ENCODE measurements at regions not wholly inside any gene's neighbourhood (a gene's known extent, or its start where the extent isn't known, plus 50 kb on each side); places are given as distances from the start of the nearest gene placed in this dataset.

DNA sequence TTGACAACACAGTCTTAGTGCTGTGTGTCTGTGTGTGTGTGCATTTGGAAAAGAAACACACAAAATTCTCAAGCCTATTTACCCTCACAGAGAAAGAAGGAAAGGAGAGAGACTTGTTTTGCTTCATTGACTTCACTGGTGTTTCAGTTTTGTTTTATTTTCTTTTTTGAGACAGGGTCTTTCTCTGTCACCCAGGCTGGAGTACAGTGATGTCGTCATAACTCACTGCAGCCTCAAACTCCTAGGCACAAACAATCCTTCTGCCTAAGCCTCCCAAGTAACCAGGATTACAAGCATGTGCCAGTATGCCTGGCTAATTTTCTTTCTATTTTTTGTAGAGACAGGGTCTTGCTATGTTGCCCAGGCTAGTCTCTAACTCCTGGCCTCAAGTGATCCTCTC, 636.9 kb downstream of the TAFA4 start:
- no peak for DNase-seq

DNA sequence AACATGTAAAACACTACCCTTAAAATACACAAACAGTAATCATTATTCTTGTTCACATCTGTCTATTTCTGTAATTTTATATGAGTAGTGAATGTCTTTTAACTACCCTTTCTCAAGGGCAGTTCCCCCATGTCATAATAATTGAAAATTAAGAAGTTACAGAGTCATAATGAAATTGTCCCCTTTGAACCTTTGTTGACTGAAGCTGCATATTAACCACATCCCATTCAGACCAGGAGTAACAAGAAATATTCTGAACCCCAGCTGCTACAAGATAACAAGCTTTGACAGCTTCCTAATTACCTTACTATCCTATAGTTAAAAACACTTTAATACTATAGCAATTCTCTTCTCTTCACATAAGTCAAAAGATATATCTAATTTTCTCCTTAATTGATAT, 635.9 kb upstream of the SUCLG2 start:
- no peak for DNase-seq

DNA sequence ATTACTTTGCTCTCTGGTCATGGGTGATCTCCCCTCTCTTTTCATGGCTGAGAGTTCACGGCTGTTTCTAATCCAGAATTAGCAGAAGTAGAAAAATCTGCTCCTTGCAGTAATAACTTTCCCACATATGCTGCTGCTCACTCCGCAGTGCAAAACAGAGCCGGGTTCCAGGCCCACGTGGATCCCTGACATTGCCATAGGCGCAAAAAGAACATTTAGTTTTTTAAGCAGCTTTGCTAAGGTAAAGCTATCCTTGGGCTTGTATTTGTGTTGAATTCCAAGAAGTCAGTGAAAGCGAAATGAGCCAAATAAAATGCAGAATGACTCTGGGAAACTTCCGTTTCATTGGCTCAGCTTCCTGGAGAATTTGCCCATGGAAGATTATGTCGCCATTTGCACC, 633.7 kb upstream of the SUCLG2 start:
- no peak for DNase-seq

DNA sequence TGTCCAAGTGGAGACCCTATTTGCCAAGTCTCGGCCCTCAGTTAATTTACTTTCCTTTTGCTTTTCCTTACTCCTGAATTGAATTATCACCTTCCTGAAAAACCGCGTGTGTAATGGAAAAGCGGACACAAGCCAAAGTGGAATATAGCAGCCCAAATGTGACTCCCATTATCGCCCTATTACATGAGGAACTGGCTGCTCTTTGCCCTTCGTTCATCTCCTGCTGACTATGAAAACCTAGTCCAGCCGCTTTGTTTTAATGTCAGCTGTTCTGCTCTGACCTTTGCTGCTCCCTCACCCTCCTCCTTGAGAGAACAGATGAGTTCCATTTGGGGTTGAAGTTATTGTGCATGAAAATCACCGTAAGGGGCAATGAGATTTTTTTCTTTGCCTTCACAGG, 632.7 kb upstream of the SUCLG2 start:
- no peak for DNase-seq

DNA sequence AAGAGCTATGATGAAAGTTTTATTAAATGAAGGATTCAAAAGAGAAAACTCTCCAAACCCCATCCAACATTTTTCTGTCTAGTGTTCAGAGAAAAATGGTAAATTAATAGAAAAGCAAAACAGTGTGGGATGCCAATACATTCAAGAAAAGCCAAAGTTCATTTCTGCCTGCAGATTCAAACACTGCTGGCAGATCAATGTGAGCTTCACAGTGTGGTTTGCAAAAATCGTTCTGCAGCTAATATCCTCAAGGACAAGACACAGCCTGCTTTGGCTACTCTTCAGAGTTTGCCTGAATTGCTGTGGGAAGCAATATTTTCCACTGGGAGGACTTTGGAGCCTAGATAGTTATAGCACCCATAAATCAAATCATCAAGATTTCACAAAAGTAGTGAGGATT, 619.9 kb upstream of the SUCLG2 start:
- no peak for DNase-seq

DNA sequence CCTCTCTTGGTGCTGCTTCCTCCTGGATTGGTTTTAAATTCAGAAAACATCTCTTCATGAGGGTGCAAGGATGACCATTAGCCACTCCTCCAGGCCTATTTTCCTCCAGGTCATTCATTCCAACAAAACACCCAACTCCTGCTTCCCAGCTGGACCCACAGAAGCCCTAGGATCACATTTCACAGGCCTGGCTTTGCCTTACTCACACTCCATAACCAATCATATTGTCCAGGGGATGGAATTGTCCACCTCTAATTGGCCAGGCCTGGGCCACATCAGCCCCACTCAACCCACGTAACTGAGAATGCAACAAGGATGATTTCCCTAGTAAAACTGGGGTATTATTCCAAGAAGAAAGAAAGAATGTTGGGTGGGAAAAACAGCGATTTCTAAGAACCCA, 616.7 kb upstream of the SUCLG2 start:
- no peak for DNase-seq

DNA sequence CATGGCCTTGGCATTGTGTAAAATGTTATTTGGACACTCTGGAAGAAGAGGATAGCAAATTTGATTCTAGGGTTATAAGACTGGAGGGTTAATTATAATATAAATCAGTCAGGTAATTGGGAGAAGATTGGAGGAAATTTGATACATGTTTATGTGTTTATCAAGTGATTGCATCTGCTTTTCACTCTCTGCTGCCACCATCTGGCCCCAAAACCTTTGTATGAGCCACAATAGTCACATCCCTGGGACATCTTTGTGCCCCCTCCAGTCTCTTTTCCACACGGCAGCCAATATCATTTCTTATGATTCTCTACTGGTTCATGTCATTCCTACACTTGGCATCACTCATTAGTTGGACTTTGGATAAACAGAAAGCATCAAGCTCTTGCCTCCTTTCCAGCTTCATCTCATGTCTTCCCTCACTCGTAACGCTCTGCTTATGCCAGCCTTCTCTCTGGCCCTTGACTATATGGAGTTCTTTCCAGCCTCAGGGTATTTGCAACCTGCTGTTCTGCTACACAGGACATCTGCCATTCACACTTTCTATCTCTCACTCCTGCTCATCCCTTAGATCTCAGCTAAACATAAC, 602.3 kb upstream of the SUCLG2 start:
- DNase-seq, result no peak

DNA sequence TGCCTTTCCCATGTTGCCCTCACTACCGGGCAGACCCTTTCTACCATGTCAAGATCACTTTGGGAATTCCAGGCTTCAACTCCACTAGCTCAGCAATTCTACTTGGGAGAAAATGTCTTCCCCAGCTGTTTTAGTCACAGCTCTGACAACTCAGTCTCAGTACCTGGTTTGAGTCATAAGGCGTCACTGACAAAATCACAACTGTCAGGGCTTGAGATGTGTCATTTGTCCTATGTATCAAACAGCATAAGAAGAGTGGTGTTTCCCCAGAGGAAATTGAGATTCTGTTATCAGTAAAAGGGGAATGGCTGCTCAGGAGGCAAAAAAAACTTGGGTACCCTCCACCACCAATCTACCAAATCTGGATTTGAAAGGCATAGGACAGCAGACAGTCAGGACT, 594.9 kb upstream of the SUCLG2 start:
- no peak for DNase-seq

DNA sequence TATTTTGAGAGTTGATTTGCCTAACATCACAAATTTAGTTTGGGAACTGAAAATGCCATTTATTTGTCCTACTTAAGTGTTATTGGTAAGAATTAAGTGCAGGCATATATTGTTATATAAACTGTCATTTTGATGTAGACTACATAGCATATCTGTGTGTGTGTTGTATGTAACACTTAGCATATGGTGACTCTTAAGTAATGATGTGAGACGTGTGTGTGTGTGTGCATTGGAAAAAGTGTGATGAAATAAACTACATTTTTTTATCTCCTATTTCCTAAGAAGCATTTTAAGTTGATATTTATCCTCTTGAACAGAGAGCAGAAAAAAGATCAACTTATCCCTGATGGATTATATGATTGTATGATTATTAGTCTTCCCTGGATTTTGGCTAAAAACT, 588.2 kb upstream of the SUCLG2 start:
- DNase-seq, result no peak

DNA sequence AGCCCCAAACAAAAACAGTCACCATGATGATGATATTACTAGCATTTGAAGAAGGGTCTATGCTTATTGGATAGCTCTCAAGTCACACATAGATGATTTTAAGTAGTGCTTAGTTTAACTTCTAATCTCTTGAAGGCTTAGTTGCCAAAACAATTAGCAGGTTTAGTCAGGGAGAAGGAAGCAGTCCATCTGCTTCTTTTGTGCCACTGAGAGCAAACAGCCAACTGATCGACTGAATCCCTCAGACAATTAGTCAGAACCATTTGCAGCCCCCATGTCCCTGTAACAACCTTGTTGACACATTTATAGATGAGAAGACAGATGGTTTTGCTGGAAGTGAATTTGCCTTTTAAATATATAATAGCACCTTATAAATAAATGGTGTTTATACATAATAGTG, 585.1 kb upstream of the SUCLG2 start:
- no peak for DNase-seq

DNA sequence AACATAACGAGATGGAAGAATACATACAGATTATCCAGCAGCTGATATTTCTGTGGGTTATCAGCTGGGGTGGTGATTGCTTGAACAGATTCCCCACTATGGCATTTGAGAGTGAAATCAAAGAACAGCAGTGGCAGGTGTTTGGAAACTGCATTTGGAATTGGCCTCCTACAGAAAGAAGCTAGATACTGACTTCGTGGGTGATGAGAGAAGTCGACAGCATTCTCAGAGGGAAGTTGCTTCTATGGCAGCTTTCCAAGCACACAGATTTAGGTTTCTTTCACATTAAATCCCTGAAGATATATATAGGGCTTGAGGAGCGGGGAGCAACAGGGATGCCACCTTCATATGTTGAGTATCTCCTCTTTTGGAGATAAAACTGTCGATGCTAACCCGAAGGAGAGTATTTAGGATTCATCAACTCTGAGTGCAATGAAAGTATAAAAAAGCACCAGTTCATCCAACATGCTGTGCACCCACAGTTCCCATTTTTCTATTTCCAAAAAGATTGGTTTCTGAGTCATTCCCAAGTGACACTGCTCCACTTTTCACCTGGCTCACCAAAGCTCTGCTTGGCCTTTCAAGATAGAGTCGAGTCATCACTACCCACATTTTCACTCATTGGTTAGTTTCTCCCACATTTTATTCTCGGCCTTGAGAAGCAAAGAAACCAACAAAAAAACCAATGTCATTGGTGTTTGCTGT, 579.8 kb upstream of the SUCLG2 start:
- no peak for DNase-seq

DNA sequence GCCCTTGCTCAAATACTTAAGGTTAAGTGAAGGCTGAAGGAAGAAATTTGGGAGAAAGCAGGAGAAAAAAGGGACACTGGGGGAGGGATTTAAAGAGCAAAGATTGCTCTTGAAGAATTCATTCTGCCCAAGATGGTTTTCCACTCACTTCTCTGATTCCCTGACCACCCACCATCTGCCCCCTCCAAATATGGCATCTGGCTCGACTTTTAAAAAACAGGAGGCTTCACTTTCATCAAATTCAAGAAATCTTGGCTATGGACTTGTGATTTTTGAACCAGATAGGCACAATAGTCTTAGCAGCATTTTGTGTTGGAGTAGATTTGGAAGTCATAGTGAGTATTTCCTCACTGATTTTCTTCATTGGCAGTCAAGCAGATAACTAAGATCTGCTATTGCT, 574.4 kb upstream of the SUCLG2 start:
- no peak for DNase-seq

DNA sequence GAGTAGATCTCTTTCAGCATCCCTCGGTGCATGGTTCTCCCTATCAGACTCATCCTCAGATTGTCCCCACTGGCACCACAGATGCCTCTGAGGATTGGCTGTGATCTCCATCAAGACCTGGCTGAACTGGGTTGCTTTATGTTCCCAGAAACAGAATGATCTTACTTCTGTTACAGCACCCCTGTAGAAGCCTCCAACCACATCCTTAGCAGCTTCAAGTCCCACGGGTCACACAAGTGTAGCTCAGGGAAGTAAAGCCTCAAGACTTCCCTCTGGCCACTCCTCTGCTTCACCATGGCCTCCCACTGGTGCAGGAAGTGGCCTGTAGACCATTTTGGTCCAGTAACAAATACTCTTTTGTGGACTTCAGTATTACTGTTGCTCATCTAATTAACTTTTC, 566.4 kb upstream of the SUCLG2 start:
- no peak for DNase-seq

DNA sequence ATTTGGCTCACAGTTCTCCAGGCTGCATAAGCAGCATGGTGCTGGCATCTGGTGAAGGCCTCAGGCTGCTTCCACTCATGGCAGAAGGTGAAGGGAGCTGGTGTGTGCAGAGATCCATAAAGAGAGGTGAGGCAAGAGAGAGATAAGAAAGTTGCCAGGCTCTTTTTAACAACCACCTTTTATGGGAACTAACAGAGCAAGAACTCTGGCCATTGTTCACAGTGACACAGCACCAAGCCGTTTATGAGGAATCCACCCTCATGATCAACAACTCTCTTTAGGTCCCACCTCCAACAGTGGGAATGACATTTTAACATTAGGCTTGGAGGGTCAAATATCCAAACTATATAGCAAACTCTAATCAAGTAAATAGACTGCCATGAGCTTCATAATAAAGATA, 557.2 kb upstream of the SUCLG2 start:
- no peak for DNase-seq

DNA sequence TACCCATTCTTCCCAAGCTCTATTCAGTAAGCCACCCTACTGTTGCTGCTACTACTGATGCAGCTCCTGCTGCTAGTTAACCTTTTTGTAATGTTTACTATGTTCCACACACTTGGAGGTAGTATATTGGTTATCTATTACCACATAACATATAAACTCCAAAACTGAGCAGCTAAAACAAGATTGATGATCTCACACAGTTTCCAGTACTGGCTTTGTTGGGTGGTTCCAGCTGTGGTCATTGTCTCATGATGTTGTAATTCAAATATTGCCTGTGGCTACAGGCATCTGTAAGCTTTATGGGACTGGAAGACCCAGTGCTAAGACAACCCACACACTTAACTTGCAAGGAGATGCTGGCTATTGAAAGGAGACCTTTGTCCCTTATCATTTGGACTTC, 556.2 kb upstream of the SUCLG2 start:
- no peak for DNase-seq

DNA sequence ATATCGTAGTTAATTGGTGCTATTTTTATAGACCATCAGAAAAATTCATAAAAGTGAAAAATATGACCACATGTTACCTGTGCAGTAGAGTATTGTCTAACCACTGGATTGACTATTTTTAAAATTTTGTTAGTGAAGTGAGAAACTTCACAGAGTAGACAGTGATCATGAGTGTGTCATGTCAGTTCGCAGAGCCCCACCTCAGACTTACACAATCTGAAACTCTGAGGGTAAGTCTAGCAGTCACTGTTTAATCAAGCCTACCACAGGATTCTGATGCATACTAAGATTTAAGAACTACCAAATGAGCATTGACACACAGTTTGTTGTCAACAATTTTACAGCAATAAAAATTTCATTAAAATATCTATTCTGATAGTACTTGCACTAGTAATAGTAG, 552.9 kb upstream of the SUCLG2 start:
- DNase-seq, result no peak

DNA sequence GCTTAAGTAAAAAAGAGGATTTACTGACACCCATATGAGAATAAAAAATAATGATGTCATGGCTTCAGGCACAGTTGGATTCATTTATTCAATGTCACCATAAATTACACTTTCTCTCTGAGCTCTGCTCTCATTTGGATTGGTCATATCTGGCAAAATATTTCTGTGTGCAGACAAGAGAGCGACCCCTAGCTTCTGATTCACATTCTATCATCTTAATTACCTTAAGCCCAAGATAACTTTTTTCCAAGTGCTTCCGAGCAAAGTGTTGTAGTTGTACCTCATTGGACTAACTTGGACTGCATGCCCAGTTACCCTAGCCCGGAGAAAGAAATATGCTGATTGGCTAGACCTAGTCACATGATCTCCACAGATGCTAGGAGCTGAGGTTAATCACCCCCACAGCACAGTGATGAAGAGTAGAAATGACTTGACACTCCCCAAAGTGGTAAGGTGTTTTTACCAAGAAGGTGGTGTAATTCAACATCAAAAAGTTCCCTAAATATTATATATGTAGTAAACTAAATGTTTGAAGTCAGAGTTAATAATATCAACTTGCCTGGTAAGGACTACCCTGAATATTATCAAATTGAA, 552.2 kb upstream of the SUCLG2 start:
- DNase-seq, result no peak

DNA sequence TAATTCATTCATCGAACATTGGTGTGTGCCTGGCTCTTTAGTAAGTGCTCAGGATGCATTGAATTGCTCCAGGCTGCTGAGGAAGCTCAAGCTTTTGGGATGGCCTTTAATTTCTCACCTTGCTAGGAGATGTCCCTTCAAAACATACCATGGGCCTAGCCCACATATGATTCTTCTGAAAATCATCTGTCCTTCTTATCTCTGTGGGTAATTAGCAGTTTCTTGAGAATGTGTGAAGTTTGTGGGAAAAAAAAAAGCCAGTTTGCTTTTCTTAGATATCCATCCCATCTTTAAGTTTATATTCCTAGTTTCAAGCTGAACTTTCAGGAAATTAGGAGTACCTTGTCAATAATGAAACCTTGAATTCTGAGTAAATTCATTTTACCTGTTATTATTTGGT, 532.3 kb upstream of the SUCLG2 start:
- DNase-seq, result no peak

DNA sequence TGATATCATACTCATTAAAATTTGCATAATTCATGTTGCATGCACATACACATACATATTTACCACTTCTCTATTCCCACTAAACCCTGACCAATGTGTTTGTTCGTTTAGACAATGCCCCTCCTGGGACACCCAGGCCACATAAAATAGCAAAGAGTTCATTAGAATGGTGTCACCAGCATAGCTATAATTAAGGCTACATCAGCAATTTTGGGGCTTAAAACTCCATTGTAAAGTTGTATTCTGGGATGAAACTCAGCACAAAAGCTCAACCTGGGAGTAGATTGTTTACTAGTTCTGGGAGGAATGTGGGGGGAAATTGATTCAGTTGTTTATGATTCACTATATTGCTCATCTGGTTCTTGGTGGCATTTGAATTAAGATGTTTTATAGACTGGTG, 522.2 kb upstream of the SUCLG2 start:
- no peak for DNase-seq

DNA sequence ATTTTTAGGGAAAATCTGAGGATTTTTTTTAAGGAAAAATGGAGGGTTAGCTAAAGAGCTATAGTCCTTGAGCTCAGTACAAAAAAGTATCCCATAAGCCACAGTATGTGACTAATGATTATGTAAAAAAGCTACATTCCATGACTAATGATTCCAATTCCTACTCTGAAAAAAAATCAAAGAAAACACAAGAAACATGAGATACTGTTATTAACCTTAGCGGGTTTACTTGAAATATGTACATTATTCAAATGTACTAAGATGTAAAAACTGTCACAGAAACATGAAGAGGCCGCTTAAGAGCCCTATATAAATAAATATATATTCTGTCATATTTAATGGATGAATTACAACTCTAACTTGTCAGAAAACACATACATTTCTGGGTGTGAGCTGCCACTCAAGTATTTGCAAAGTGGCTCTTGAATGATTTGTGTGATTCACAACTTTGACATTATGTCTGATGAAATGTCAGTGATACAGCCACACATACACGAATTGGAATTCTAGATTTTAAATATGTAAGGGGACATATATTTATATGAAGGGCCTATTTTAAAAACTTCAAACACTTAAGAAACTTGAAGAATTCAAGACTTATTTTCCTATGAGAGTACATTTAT, 518.7 kb upstream of the SUCLG2 start:
- no peak for DNase-seq

DNA sequence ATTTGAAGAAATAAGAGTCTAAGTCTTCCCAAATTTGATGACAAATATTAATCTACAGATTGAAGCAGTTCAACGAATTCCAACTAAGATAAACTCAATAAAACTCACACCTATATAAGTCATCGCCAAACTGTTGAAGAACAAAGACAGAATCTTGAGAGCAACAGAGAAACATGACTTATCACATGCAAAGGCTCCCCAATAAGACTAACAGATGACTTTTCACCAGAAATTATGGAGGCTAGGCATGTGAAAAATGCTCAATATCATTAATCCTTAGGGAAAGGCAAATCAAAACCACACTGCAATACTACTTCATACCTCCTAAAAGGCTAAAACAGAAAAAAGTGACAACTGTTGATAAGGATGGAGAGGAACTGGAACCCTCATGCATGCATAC, 517.6 kb upstream of the SUCLG2 start:
- DNase-seq, result no peak

DNA sequence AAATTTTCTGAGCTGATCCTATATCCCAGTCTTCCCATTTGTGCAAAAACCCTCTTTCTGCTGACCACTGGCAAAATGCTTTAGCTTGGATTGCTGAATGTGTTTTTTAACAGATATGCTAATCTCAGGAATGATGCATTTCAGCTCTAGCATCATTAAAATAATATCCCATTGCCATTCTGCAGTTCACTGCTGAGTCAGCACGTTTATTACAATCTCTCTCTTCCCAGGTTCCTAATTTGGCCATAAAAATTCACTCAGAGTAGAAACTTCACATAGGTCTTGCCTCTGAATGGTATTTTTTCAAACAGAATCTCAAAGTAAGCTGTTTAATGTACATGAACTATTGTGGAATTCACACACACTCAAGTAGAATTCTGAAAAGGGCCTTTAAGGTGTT, 509.6 kb upstream of the SUCLG2 start:
- no peak for DNase-seq

DNA sequence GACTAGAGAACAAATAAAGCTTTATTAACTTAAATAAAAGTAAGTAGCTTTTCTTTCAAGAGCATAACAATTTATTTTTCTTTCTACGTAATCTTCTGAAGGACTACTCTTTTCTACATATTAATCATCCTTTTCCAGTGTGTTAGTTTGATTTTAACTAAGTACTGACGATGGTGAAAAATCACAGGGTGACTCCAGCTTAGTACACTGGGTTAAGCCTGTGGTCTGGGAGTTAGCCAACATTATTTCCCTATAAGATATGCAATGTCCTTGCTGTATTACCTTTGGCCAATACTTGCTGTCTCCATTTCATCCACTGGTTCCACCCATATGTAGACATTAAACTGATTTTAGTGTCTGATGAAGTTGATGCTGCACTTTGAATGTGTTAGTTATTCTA, 508.6 kb upstream of the SUCLG2 start:
- DNase-seq, result no peak

DNA sequence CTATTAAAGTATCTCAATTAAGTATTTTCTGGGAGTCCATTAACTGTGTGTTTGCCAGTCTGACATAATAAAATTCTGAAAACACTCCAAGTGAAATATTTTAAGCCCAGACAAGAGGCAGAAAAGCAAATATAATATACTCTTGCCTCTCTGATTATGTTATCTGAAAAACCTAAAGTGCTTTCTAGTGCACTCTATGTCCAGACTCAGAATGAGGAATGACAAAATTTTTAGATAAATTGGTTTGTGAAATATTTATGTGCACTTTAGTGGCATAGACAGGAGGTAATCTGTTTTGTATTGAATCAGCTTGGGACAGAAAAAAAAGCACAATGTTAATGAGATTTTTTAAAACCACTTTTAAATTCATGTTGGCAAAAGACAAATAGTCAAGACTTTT, 508.2 kb upstream of the SUCLG2 start:
- DNase-seq, result no peak

DNA sequence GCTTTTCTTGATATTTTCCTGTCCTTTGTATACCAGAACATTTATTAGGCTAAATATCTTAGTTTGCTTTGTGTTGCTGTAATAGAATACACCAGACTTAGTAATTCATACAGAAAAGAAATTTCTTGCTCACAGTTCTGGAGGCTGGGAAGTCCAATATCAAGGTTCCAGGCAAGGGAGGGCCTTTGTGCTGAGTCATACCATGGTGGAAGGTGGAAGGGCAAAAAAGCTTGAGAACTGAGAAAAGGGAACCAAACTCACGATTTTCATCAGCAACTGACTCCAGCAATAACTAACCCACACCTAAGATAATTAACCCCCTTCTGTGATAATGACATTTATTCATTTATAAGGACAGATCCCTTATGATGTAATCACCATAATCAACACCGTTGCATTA, 496.9 kb upstream of the SUCLG2 start:
- DNase-seq, result no peak
